GM11168 (cell line): ENCODE measurements at regions not wholly inside any gene's neighbourhood (a gene's known extent, or its start where the extent isn't known, plus 50 kb on each side); places are given as distances from the start of the nearest gene placed in this dataset.
"Not testable (repeated sequence)": the region's sequence is repeated elsewhere in the genome, so short reads cannot be mapped to it uniquely, and the experiment has no call there.

Experiments
- in situ Hi-C: fragments of 300-500 bp; cut with MboI; formaldehyde crosslinking; loops from one replicate; pipeline ENCODE4 v1.12.0; 2022; ENCODE audit warnings: low sequenced_read_pairs; ENCODE audit not compliant: unreplicated experiment

DNA sequence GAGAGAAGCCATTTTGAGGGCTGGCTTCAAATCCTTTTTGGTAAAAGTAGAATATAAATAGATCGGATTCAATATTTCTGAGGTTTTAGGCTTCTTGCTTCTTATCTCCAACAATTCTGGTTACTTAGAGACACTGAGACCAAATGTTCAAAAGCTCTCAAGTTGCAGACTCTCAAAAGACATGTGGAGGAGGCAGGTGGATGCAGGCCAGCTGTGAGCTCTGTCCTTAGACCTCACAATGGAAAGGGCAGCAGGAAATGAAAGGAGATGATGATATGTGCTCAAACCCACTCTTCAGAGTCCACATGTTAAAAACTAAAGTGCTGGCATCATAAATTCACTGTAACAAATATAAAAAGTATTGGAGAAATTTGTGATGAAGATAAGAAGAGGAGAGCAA lies 424.9 kb upstream of the ALCAM start:
- in situ Hi-C loops: no loop called here

DNA sequence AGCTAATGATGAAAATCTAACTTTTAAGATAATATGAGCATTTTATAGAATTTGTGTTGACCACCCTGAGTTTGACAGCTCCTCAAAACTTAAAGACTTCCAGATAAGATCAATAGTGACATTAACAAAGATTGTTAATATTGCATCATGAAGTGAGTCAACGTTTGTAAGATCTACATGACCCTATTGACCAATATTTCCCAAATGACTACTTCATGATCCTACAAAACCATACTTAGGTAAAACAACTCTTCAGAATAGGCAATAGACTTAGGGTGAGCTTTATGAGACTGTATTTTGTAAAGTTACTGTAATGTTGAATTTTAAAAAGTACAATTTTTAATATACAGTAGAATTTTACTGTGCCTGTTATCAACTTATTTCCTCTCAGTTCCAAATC lies 422.7 kb upstream of the ALCAM start:
- in situ Hi-C loops: no loop called here

GRCh38 chr3:104947943-104948342 lies 418.8 kb upstream of the ALCAM start:
- in situ Hi-C loops: no loop called here

GRCh38 chr3:104949810-104950209 lies 416.9 kb upstream of the ALCAM start:
- in situ Hi-C loops: not testable (repeated sequence)

GRCh38 chr3:104951426-104951825 lies 415.3 kb upstream of the ALCAM start:
- in situ Hi-C loops: no loop called here

DNA sequence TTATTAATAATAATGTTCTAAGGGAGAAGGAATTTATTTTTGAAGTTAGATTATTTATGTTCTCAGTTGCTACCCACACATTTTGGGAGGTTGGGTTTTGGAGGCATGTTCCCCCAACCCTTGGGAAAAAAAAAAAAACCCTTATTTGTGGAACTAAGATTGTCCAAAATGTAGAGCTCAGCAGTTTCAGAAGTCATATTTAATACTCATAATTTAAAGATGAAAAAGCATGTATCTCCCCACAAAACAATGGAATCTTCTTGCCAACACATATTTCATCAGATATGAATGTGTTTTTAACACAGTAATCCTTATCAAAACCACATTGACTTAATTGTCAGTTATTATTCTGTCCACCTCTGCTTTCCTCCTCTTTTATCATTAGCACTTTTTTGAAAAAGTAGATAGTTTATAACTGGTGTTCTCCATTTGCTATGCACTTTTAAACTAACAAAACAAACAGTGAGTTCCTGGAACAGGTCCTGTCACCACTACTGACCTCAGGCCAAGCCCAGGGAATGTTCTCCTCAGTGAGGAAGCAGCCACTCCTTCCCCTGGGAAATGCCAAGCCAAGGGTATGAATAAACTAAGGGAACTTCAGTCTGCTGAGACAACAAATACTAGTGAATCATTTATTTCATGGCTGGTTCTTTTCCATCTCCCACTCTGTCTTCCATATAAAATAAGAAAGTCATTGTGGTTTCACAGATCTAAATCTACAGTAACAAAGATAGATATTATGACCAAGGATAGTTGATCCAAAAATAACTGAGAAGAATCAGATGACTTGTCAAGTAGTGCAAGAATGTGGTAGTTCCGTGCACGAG lies 414.4 kb upstream of the ALCAM start:
- in situ Hi-C loops: no loop called here

DNA sequence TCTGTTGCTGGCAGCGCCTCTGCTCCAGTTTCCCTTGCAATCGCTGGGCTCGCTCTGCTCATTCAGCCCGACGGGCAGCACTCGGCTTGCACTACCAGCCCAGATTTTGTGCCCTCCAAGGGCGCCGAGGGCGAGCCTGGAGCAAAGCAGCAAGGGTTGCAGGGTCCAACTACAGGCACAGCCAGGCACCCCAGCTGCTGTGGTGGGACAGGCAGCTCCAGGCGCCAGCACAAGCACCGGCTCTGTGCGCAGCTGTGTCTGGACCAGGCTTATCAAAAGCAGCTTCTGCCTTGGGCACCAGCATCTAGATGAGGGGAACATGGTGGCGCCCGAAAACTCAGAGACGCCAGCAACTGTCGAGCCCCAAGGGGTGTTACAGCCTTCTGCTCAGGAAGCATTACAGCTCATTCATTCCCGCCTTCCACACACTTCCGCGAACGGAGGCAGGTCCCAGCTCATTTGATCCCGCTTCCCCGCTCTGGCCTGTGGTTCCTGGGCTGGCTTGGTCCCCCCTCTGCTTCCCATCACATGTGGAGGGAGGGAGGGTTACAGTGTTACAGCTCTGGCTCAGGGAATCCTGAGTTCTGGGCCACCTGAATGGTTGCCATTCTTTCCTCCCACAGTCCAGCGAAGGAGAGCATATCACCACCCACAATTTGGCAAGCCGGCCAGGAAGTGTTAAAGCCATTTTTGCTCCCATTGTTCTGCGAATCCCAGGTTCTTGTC lies 409.9 kb upstream of the ALCAM start:
- in situ Hi-C loops: no loop called here

- in situ Hi-C loops: no loop called here
Observed at GRCh38 chr3:104960579-104960978, 406.1 kb upstream of the ALCAM start.

DNA sequence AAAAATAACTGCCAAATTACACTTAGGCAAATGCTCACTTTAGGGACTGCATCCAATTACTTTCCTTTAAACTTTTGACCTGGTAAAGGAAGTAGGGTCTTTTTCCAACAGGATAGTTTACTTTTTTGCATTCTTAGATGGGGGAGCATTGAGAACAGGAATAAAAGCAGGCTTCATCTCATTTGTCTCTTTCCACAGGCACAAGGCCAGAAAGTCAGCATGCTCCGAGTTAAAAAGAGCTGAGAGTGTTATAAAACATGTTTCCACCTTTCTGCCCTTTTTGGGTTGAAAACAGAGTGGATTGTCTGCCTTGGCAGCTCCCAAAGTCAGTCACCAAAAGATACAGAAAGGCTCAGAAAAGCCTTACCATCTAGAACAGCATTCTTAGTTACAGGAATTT lies 404.9 kb upstream of the ALCAM start:
- in situ Hi-C loops: no loop called here

DNA sequence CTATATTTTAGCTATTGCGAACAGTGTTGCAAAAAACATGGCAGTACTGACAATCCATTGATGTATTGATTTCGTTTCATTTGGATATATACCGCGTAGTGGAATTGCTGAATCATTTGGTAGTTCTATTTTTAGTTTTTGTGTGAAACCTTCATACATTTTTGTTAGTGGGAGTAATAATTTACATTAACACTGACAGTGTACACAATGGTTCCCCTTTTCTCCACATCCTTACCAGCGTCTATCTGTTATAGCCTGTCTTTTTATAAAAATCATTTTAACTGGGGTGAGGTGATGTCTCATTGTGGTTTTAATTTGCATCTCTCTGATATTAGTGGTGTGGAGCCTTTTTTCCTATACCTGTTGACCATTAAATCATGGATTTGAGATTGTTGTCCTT lies 392.4 kb upstream of the ALCAM start:
- in situ Hi-C loops: no loop called here

- in situ Hi-C loops: no loop called here
Observed at GRCh38 chr3:104977719-104978118, 389.0 kb upstream of the ALCAM start.

- in situ Hi-C loops: no loop called here
Observed at GRCh38 chr3:104982130-104982529, 384.6 kb upstream of the ALCAM start.

GRCh38 chr3:104987859-104988258 lies 378.9 kb upstream of the ALCAM start:
- in situ Hi-C loops: no loop called here

GRCh38 chr3:104988496-104988895 lies 378.2 kb upstream of the ALCAM start:
- in situ Hi-C loops: no loop called here

DNA sequence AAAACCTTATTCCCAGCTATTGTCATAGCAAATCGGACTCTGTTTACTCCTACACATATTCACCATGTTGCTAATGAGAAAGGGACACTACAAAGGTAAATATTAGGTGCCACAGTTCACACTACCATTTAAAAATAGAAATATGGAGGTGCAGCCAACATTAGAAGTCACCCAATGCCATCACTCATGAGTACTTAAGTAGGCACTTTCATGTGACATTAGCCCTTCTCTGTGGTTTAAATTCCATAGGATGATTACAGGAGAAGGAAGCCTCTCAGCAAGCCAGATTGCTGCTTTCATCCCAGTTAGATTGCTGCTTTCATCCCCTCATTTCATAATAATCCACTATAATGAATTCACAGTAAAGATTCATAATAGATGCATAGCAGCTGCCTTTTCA lies 376.8 kb upstream of the ALCAM start:
- in situ Hi-C loops: no loop called here

GRCh38 chr3:104990758-104991157 lies 376.0 kb upstream of the ALCAM start:
- in situ Hi-C loops: no loop called here

DNA sequence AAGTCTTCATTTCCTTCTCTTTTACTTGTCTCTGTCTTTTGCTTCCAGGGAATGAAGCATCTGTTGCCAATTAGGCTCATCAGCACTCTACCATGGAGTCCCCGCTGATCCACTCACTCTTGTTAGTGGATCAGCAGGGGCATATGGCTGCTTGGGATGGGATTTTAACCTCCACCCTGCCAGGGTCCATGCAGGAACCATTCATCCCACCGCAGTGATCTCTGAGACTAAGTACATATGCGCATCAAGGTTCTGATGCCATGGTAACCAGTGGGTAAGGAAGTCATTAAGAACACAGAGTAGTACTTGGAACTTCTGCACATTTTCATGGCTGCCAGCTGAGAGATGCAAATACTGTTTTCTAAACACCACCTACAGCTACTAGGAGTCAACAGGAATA lies 374.0 kb upstream of the ALCAM start:
- in situ Hi-C loops: no loop called here

- in situ Hi-C loops: no loop called here
Observed at GRCh38 chr3:105006164-105006563, 360.5 kb upstream of the ALCAM start.

GRCh38 chr3:105013657-105014056 lies 353.1 kb upstream of the ALCAM start:
- in situ Hi-C loops: no loop called here

DNA sequence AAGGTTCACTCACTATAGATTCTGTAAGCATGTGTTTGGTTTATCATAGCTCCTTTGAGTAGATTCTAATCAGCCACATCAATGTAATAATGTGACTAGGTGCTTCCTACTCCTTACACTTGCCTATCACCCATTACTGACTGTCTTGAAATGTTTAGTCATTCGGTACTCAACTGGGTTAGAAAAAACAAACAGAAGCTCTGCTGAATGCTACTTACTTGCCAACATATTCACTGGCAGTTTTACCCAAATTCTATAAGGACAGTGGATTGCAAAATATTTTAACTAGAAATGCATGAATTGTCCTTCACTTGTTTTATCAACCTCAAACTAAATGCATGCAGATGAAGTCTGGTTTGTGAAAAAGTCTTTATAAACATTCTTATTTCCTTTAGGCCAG lies 352.1 kb upstream of the ALCAM start:
- in situ Hi-C loops: no loop called here

DNA sequence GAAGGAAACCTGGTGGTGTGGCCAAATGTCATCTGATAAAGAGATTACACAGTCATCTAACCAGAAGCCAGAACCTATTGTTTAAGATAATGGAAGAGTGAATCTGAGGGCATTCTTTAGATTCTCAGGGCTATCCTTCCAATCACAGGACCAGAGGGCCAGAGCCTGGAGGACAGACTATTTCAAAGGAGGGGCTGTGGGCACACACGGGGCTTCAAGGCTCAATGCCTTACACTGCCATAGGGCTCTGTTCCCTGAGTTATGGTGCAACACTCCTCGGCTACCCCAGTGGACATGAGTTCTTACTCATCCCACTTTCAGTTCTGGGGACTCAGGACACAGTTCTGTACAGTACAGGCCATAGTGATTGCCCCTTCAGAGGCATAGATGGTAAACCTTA lies 343.9 kb upstream of the ALCAM start:
- in situ Hi-C loops: no loop called here

GRCh38 chr3:105030211-105030610 lies 336.5 kb upstream of the ALCAM start:
- in situ Hi-C loops: no loop called here
